ENCODE measurements at regions not wholly inside any gene's neighbourhood (a gene's known extent, or its start where the extent isn't known, plus 50 kb on each side); places are given as distances from the start of the nearest gene placed in this dataset.
"Not testable (repeated sequence)": the region's sequence is repeated elsewhere in the genome, so short reads cannot be mapped to it uniquely, and the experiment has no call there.

DNA sequence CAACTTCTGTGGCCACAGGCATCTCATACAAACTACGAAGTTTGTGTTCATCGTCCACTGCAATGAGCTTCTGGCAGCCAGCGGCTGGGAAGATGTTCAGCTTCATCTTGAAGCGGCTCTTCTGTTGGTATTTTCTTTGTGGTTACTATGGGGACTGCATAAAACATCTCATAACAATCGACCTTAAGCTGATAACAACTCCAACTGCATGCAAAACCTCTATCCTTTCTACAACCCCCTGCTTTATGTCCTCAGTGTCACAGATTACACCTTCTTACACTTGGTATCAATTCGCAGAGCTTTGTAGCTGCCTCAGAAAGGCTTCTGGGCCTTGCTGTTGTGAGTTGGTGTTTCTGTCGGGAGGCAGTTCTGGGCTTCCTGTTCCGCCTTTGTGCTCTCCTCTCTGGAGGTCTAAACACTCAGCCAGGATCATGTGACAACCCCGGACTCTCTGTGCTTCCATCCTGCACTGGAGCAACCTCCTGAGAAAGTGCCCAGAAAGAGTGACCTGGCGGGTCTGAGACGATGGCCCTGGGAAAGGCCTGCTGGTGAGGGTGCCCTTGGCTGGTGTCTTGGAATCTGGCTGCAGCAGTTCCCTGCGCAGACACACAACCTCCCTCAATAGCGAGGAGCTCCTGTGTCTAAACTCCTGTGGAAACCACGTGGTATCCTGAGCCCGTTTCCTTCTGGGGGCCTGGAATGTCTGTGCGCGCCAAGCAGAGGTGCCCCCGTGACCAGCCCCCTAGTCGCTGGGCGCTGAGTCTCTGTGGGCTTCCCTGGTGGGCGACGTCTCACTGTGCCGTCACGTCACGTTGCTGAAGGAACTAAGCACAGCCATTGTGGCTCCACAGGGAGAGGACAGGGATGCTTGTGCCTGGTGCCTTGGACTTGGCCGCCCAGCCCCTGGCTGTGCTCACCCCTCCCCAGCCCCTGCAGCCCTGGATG is 339.6 kb downstream of the ADGRD1 start:
- DNase-seq = not testable (repeated sequence)

DNA sequence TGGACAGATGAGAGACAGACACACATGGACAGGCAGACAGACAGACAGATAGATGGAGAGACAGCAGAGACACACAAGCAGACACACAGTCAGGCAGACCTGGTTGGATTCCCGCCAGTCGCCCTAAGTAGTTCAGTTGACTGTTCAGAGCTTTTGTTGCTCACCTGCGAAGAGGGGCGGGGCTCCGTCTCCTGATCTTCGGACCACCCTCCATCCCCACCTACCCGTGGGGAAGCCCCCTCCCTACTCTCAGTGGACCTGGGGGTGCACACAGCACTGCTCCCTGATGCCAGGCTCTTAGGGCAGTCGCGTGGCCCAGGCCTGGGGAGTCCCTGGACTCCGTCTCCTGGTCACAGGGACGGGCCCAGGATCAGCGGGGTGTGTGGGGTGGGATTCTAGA is 341.0 kb downstream of the ADGRD1 start:
- DNase-seq = not testable (repeated sequence)

DNA sequence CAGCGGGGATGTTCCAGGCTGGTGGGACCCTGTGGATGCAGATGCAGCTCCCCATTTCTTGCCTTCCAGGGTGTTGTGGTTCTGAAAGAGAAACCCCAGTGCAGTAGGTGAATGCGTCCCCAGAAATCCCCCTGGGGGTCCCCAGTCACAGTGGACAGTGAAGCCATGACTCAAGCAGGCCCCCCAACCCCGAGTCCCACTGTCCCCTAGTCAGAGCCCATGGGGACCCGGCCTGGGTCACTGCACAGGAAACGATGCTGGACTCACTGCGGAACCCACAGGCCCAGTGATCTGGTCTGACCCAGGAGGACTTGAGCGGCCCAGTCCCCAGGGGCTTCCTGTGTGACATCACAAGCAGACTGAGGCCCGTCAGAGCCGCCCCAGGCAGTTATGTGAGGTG is 341.4 kb downstream of the ADGRD1 start:
- DNase-seq = not testable (repeated sequence)

DNA sequence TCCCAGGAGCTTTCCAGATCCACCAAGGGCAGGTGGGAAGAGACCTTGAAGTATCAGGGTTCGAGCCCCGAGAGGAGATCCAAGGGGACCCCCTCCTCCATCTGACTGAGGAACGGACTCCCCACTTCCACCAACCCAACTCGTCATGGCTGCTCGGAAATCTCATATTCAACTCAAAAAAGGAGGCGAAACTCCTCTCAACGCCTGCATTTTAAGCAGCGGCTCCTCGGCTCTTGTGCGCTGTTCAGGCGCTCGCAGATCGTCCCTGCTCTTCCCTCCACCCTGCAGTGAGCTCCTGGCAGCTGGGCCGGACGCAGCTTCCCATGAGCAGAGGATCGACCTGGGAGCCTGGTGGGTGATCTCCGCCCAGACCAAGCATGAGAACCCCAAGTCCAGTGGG is 341.9 kb downstream of the ADGRD1 start:
- DNase-seq = not testable (repeated sequence)

DNA sequence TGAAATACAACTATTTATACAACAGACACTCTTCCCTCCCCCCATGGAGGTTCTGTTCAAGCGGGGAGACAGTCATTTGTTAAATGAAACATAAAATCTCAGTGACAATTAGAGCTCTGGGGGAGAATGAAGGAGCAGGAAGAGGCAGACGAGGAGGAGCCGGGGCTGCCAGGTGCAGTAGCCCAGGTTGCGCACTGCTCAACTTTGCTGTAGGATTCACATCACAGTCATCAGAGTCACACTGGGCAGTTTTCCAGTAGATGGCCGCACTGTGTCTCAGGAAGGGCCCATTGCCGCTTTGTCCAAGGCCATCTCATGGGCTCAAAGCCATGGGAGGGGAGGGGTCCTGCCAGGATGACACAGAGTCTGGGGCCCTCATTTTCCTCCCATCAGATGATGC is 342.4 kb downstream of the ADGRD1 start:
- not testable (repeated sequence) for DNase-seq

DNA sequence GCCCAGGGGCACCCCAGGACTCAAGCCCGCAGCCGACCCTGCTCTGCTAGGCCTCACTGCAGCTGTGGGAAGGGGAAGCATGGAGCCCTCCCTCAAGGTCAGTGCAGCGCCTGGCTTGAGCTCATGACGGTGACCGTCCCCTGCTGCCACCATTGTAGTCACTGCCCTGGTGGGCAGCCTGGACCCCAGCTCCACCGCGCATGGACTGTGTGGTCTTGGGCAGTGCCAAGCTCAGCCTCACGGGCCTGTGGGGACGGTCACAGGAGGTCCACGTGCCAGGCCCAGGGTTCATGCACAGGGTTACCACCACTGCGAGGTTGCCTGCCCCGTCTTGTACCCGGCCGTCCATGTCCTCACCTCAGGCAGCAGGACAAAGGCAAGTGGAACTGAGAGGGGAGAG is 342.9 kb downstream of the ADGRD1 start:
- DNase-seq = not testable (repeated sequence)

DNA sequence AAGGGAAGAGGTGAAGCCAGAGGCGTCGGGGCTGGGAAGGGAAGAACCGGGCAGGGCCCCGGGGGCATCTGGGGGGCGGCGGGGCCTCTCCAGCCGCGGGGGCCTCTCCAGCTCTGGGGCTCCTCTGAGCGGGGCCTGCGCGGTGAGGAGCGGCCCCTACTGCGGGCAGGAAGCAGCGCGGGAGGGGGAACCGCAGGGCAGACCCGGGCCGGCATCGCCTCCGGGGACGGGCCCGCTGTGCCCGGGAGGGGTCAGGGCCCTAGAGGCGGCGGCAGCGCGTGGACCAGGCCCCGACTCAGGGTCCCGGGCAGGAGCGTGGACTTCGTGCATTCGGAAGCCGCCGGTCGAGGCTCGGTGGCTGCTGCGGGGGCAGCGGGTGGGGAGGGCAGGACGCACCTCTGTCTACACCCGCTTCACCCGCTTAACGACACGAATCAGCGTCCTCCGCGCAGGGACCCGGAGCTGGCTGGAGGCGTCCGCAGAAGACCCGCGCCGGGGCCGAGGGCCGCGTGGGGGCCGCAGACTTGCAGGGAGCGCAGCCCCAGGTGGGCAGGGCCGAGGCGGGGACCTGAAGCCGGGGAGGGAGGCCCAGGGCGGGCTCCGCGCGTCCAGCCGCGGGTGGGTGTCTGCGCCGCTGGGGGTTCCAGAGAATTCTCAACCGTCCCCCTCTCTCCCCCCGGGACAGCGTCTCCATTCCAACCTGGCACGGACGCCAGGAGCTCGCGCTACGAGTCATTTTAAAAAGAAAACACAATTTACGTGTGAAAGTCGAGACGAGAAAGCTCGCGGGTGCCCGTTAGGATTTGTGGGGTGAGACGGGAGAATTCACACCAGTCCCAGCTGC is 345.0 kb downstream of the ADGRD1 start:
- DNase-seq = not testable (repeated sequence)

DNA sequence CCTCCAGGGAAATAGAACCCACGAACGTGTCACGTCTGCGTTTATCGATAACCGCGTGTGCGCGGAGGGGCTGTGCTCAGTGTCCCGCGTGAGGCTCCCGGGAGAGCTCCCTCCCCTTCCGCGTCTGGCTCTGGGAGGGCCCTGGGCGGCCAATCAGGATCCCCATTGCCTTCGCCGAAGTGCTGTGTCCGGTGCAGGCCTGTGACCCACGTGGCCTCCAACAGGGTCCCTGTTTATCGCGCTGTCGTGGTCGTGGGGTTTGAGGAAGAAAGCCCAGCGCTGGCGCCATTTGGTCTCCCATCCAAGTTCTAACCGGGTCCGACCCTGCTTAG is 345.6 kb downstream of the ADGRD1 start:
- not testable (repeated sequence) for DNase-seq

DNA sequence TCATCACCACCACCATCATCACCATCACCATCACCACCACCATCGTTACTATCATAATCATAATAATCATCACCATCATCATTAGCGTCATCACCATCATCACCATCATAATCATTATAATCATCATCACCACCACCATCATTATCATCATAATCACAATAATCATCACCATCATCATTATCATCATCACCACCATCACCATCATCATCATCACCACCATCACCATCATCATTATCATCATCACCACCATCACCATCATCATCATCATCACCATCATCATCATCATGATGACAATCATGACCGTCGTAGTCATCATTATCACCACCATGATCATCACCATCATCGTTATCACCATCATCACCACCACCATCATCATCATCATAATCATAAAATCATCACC is 349.9 kb downstream of the ADGRD1 start:
- not testable (repeated sequence) for DNase-seq

- DNase-seq = not testable (repeated sequence)
Measured at GRCh38 chr12:131304642-131305041, 350.9 kb downstream of the ADGRD1 start.

DNA sequence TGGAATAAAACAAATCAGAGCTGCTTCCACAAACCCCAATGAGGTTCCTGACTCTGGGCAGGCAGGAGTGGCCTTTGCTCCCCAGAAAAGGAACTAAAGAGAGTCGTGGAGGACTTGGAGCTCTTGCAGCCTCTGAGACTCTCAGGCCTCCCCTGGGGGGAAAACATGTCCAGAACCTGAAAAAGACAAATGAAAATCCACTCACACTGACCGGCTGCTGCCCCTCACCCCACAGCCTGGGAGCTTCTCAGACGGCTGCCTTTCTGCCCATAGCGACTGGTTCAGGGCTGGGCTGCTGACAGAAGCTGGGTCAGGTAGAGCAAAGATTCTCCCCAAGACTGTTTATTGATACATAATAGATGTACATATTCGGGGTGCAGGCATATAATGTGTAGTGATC is 356.0 kb downstream of the ADGRD1 start:
- DNase-seq = no peak

GRCh38 chr12:131310227-131310969 is 356.7 kb downstream of the ADGRD1 start:
- not testable (repeated sequence) for DNase-seq

DNA sequence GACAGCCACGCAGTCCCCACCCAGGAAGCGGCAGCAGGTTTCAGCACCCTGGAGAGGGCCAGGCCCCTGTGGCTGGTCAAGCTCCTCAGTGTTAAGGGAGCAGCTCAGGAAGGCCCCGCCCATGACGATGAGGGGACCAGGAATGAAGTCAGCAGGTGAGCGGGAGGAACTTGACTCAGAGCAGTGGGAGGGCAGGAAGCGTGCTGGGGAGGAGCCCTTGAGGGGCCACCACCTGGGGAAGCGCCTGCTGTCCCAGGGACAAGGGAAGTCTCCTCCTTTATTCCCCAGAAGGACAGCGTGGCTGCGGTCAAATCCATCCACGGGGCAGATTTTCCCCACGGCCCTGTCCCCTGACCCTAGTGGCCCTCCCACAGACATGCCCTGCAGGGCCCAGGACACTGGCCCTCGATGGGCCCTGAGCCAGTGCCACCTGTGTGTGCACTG is 357.6 kb downstream of the ADGRD1 start:
- DNase-seq = not testable (repeated sequence)

DNA sequence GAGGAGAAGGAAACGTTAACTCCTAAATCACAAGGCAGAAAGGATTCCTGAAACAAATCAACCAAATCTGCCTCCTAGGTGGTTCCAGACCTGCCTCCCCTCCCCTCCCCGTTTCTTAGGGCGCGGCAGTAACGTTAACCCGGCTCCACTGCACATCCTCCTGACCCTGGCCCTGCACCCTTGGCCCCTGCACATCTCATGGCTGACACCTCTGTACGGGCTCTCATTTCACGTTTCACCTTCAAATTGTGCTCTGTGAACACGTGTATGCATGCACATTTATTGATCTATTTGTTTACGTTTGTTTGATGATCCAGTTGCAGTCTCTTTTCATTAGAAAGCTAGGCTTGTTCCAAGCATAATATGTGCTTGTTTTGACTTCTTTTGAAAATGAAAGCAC is 358.1 kb downstream of the ADGRD1 start:
- DNase-seq = no peak

GRCh38 chr12:131312382-131312781 is 358.7 kb downstream of the ADGRD1 start:
- DNase-seq = not testable (repeated sequence)

DNA sequence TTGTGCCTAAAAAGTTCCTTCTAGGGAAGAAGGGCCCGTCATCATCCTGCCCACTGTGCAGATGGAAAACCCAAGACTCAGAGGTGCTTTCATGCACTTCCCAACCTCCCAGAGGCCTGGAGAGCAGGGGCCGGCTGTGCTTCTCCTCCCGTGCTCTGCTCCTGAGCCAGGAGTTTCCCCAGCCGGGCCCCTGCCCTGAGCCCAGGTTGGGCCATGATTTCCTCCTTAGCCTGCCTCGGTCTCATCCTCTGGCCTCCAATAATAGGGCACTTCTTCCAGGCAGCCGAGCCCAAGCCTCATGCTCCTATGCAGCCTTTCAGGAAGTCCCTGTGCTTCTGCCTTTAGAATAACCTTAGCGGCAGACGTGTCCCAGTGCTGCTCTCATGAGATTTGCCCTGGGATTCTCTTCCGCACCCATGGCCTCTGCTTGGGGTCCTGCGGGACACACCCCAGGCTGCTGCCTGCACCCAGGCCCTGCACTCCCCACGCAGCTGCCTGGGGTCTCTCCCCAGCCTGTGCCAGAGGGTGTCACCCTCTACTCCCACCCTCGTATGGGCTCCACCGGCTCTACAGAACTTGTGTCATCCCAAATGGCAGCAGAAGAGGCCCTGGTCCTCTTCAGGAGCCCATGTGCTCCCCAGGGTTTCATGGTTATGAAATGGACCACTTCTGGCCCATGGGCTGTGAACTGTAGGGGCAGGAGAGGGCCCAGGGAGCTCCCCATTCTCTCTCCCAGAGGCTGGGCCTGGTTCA is 359.3 kb downstream of the ADGRD1 start:
- no peak for DNase-seq

DNA sequence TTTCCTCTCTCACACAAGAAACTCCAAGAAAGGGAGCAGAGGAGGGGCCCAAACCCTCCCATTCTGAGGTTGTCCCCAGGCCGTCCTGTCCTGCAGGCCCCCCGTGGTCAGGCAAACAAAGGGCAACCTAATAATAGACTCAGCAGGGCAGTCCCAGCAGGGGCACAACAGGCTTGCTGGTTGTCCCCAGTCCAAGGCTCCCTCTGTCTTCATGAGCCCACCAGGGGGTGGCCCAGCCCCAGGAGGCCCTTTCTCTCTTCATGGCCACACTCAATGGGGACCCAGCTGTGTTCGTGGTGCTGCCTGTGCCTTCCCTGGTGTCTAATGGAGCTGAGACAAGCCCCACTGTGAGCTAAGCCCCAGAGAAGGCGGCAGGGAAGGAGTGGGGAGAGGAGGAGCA is 359.9 kb downstream of the ADGRD1 start:
- no peak for DNase-seq

- DNase-seq = no peak
Measured at GRCh38 chr12:131314524-131315090, 360.9 kb downstream of the ADGRD1 start.

- DNase-seq = no peak
Measured at GRCh38 chr12:131315601-131316000, 361.9 kb downstream of the ADGRD1 start.

- no peak for DNase-seq
Measured at GRCh38 chr12:131316388-131316787, 362.7 kb downstream of the ADGRD1 start.

GRCh38 chr12:131318045-131318685 is 364.5 kb downstream of the ADGRD1 start:
- DNase-seq = no peak
